ENCODE measurements at regions not wholly inside any gene's neighbourhood (a gene's known extent, or its start where the extent isn't known, plus 50 kb on each side); places are given as distances from the start of the nearest gene placed in this dataset.

- no peak for TF ChIP-seq CTCF (IDR thresholded peaks at IDR 0.05; ENCODE audit: low read depth, low read length)
- no peak overlapping the region for H3K4me3 ChIP-seq (ENCODE audit: low read depth, low read length)
These were observed 54.3 kb upstream of the CREB3L1 start for GRCh38 chr11:46223252-46223513.

GRCh38 chr11:46222490-46223251 lies 54.8 kb upstream of the CREB3L1 start:
- no peak overlapping the region for H3K4me3 ChIP-seq (ENCODE audit: low read depth, low read length)
- TF ChIP-seq CTCF (IDR thresholded peaks at IDR 0.05; ENCODE audit: low read depth, low read length): no peak

- no peak overlapping the region for H3K4me3 ChIP-seq (ENCODE audit: low read depth, low read length)
- no peak for TF ChIP-seq CTCF (IDR thresholded peaks at IDR 0.05; ENCODE audit: low read depth, low read length)
These were observed 57.1 kb upstream of the CREB3L1 start for GRCh38 chr11:46220313-46220712.

GRCh38 chr11:46216765-46217089 lies 60.7 kb upstream of the CREB3L1 start:
- no peak overlapping the region for H3K4me3 ChIP-seq (ENCODE audit: low read depth, low read length)

GRCh38 chr11:46216019-46216764 lies 61.3 kb upstream of the CREB3L1 start:
- TF ChIP-seq CTCF (IDR thresholded peaks at IDR 0.05; ENCODE audit: low read depth, low read length): no peak
- H3K4me3 ChIP-seq (ENCODE audit: low read depth, low read length): peak overlapping the region; percentile 23

More at GRCh38 chr11:46216765-46217089, 60.7 kb upstream of the CREB3L1 start:
- no peak for TF ChIP-seq CTCF (IDR thresholded peaks at IDR 0.05; ENCODE audit: low read depth, low read length)

- no peak overlapping the region for H3K4me3 ChIP-seq (ENCODE audit: low read depth, low read length)
- no peak for TF ChIP-seq CTCF (IDR thresholded peaks at IDR 0.05; ENCODE audit: low read depth, low read length)
These were observed 62.1 kb upstream of the CREB3L1 start for GRCh38 chr11:46215208-46215931.

GRCh38 chr11:46212720-46213119 lies 64.7 kb upstream of the CREB3L1 start:
- H3K4me3 ChIP-seq (ENCODE audit: low read depth, low read length): no peak overlapping the region
- no peak for TF ChIP-seq CTCF (IDR thresholded peaks at IDR 0.05; ENCODE audit: low read depth, low read length)

Measured in WI38 (cell line).